HG03196 (cell line): ENCODE measurements at regions not wholly inside any gene's neighbourhood (a gene's known extent, or its start where the extent isn't known, plus 50 kb on each side); places are given as distances from the start of the nearest gene placed in this dataset.

Experiments
- ATAC-seq: cut with Tn5 transposase; IDR thresholded peaks from one replicate; pipeline ENCODE4 v1.9.1; 2021; ENCODE audit not compliant: unreplicated experiment

- ATAC-seq, result peak; percentile 100
Measured at GRCh38 chr2:12430407-12431133, 286.2 kb upstream of the TRIB2 start.

GRCh38 chr2:12432985-12433625, 283.6 kb upstream of the TRIB2 start:
- no peak for ATAC-seq

GRCh38 chr2:12433626-12433990, 283.1 kb upstream of the TRIB2 start:
- no peak for ATAC-seq

GRCh38 chr2:12434630-12435098, 282.1 kb upstream of the TRIB2 start:
- no peak for ATAC-seq

- ATAC-seq, result no peak
Measured at GRCh38 chr2:12435430-12436222, 281.1 kb upstream of the TRIB2 start.

GRCh38 chr2:12436483-12436882, 280.3 kb upstream of the TRIB2 start:
- ATAC-seq, result no peak

- ATAC-seq, result no peak
Measured at GRCh38 chr2:12436935-12437561, 279.7 kb upstream of the TRIB2 start.

- no peak for ATAC-seq
Measured at GRCh38 chr2:12440731-12441130, 276.0 kb upstream of the TRIB2 start.

- no peak for ATAC-seq
Measured at GRCh38 chr2:12441750-12442475, 274.8 kb upstream of the TRIB2 start.

GRCh38 chr2:12442476-12442847, 274.3 kb upstream of the TRIB2 start:
- no peak for ATAC-seq

GRCh38 chr2:12448846-12449505, 267.8 kb upstream of the TRIB2 start:
- no peak for ATAC-seq

GRCh38 chr2:12451726-12452125, 265.0 kb upstream of the TRIB2 start:
- no peak for ATAC-seq

GRCh38 chr2:12452185-12452584, 264.6 kb upstream of the TRIB2 start:
- ATAC-seq, result no peak

- no peak for ATAC-seq
Measured at GRCh38 chr2:12453731-12454130, 263.0 kb upstream of the TRIB2 start.

- no peak for ATAC-seq
Measured at GRCh38 chr2:12455661-12456060, 261.1 kb upstream of the TRIB2 start.

- ATAC-seq, result peak; percentile 87
Measured at GRCh38 chr2:12456293-12457106, 260.2 kb upstream of the TRIB2 start.

GRCh38 chr2:12457831-12458230, 258.9 kb upstream of the TRIB2 start:
- no peak for ATAC-seq

GRCh38 chr2:12463189-12463588, 253.5 kb upstream of the TRIB2 start:
- no peak for ATAC-seq

- ATAC-seq, result no peak
Measured at GRCh38 chr2:12465631-12466135, 251.1 kb upstream of the TRIB2 start.
